MCF 10A (cell line): ENCODE measurements at regions not wholly inside any gene's neighbourhood (a gene's known extent, or its start where the extent isn't known, plus 50 kb on each side); places are given as distances from the start of the nearest gene placed in this dataset.

Source experiments
- BruUV-seq: library from RNA; stranded (reverse); fragments of 400-500 nt; replicated peaks from 2 replicates; lab custom pipeline; 2021; lab: Mats Ljungman, UMichigan
- CTCF ChIA-PET: fragments of 300-600 bp; sonication (Branson Sonifier 250); formaldehyde crosslinking; extraction: SDS; loops from one replicate; lab custom pipeline; 2021; ENCODE audit warnings: antibody characterized with exemption, inconsistent platforms; lab: Yijun Ruan, JAX
- POLR2A ChIA-PET: fragments of 300-600, 350-650 bp; sonication (Branson Sonifier 250); formaldehyde crosslinking; extraction: SDS; loops from one replicate; lab custom pipeline; 2020; ENCODE audit warnings: antibody characterized with exemption, inconsistent platforms; lab: Yijun Ruan, JAX
- DNase-seq: peaks from one replicate; pipeline ENCODE4 v3.0.0-alpha.2; 2018; ENCODE audit not compliant: unreplicated experiment
- H3K27ac Mint-ChIP-seq: one replicate; pipeline ENCODE4 v1.8.0; 2022; ENCODE audit warnings: mild to moderate bottlenecking, low read depth, mixed read lengths; ENCODE audit not compliant: unreplicated experiment
- H3K27me3 Mint-ChIP-seq: one replicate; pipeline ENCODE4 v1.8.0; 2022; ENCODE audit warnings: mixed read lengths; ENCODE audit not compliant: insufficient read depth, unreplicated experiment
- H3K36me3 Mint-ChIP-seq: one replicate; pipeline ENCODE4 v1.8.0; 2022; ENCODE audit warnings: mild to moderate bottlenecking, moderate library complexity, mixed read lengths; ENCODE audit not compliant: insufficient read depth, unreplicated experiment
- H3K4me1 Mint-ChIP-seq: one replicate; pipeline ENCODE4 v1.8.0; 2022; ENCODE audit warnings: mixed read lengths; ENCODE audit not compliant: insufficient read depth, unreplicated experiment
- H3K4me3 Mint-ChIP-seq: one replicate; pipeline ENCODE4 v1.8.0; 2022; ENCODE audit warnings: mild to moderate bottlenecking, moderate library complexity, mixed read lengths; ENCODE audit not compliant: unreplicated experiment
- H3K9me3 Mint-ChIP-seq: one replicate; pipeline ENCODE4 v1.8.0; 2022; ENCODE audit warnings: mixed read lengths; ENCODE audit not compliant: unreplicated experiment
- intact Hi-C: fragments of 100-400 bp; cut with micrococcal nuclease; formaldehyde crosslinking; loops from 2 replicates; pipeline ENCODE4 v1.14.1; 2022
- TF ChIP-seq, protein P1 (sequence below): fragments of 200-600 bp; IDR thresholded peaks from one replicate; pipeline ENCODE4 v1.8.0; 2022; ENCODE audit warnings: antibody characterized with exemption, mild to moderate bottlenecking; ENCODE audit not compliant: unreplicated experiment

DNA sequence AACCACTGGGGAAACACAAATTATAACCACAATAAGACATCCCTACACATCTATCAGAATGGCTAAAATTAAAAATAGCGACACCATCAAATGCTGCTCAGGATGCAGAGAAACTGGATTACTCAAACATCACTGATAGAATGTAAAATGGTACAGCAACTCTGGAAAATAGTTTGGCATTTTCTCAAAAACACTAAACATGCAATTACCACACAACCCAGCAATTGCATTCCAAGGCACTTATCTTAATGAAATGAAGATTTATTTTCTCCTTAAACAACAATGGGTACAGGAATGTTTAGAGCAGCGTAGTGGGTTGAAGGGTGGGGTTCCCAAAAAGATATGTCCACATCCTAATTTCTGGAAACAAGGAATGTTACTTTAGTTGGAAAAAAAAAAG is 309.0 kb upstream of the PMFBP1 start:
- CTCF ChIA-PET: no interaction called here
- BruUV-seq: no TSS peak
- no peak for DNase-seq
- POLR2A ChIA-PET: no interaction called here
- Mint-ChIP-seq H3K36me3 (no peaks in the 10 kb centered on the region), H3K27ac (no peak overlapping the region), H3K9me3 (no peaks in the 10 kb centered on the region), H3K27me3 (no peaks in the 10 kb centered on the region), H3K4me1 (peaks cover 15% of the 10 kb centered on the region), H3K4me3 (no peak overlapping the region)
- intact Hi-C loops: no loop called here
- TF ChIP-seq, protein P1, sequence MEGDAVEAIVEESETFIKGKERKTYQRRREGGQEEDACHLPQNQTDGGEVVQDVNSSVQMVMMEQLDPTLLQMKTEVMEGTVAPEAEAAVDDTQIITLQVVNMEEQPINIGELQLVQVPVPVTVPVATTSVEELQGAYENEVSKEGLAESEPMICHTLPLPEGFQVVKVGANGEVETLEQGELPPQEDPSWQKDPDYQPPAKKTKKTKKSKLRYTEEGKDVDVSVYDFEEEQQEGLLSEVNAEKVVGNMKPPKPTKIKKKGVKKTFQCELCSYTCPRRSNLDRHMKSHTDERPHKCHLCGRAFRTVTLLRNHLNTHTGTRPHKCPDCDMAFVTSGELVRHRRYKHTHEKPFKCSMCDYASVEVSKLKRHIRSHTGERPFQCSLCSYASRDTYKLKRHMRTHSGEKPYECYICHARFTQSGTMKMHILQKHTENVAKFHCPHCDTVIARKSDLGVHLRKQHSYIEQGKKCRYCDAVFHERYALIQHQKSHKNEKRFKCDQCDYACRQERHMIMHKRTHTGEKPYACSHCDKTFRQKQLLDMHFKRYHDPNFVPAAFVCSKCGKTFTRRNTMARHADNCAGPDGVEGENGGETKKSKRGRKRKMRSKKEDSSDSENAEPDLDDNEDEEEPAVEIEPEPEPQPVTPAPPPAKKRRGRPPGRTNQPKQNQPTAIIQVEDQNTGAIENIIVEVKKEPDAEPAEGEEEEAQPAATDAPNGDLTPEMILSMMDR: no peak

DNA sequence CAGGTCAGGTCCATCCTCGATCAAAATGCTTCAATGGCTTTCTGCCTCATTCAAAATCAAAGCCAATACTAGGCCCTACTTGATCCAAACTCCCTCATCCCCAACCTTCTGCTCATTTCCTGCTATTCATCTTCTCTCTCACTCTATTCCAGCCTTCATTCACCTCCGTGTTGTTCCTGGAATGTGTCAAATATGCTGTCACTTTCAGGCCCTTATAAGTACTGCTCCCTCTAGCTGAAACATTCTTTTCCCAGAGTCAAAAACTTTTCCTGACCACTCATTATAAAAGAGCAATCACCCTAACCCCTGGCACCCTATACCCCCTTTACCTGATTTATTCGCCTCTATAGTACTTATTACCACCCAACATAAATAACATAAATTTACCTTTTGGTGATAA is 303.7 kb upstream of the PMFBP1 start:
- Mint-ChIP-seq H3K4me3 (no peak overlapping the region), H3K27ac (no peak overlapping the region), H3K27me3 (no peaks in the 10 kb centered on the region), H3K9me3 (no peaks in the 10 kb centered on the region), H3K4me1 (peaks cover 10% of the 10 kb centered on the region), H3K36me3 (no peaks in the 10 kb centered on the region)
- intact Hi-C loops: no loop called here
- ChIA-PET CTCF (interaction anchor here (0.7 to 1.6 kb wide), 3 partner anchors 9 to 238 kb away, joined by 3 to 6 read pairs (median 4); no protein-coding TSS in a partner anchor), POLR2A (interaction anchor here (0.7 kb wide), 1 partner anchor 16 kb away, joined by 3 read pairs; no protein-coding TSS in a partner anchor)
- TF ChIP-seq, protein P1: no peak
- no TSS peak for BruUV-seq
- DNase-seq: no peak

DNA sequence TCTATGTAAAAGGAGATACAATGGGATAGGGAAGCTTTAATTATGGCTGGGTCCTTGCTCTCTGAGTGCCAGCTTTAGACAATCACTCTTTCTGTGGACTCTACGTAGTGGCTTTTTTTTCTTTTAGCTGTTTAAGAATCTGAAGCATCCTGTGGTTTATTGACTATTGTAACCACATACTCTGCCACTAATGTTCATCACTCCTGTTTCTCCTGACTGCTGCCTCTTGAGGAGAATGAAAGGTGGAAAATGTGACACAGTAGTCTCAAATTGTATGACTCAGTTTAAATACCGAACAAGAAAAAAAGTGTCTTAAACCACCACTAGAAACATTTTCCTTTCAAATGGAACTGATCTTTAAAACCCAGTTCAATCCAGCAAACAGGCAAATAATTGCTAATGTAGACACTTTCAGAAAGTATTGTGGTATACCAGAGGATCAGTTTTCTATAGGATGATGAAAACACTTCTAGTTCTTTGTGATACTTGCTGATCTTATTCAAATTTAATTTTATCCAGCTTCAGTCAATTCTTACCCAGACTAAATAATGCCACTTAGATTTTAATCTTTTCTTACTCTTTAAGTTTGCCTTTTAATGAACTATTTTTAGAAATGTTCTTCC is 302.7 kb upstream of the PMFBP1 start:
- ChIA-PET POLR2A (interaction anchor here (0.6 kb wide), 2 partner anchors 1015 to 1407 kb away, joined by 3 read pairs; no protein-coding TSS in a partner anchor), CTCF (interaction anchor here (0.6 to 1.5 kb wide), 6 partner anchors 7 to 619 kb away, joined by 3 to 6 read pairs (median 4); no protein-coding TSS in a partner anchor)
- no peaks in the 10 kb centered on the region for H3K36me3 Mint-ChIP-seq
- intact Hi-C loops: no loop called here
- H3K27ac Mint-ChIP-seq: peak overlapping the region; percentile 54
- H3K27me3 Mint-ChIP-seq: no peaks in the 10 kb centered on the region
- peak; percentile 11 for DNase-seq
- H3K9me3 Mint-ChIP-seq: no peaks in the 10 kb centered on the region
- no peak overlapping the region for H3K4me3 Mint-ChIP-seq
- TF ChIP-seq, protein P1: no peak
- no TSS peak for BruUV-seq
- peaks cover 10% of the 10 kb centered on the region for H3K4me1 Mint-ChIP-seq

- POLR2A ChIA-PET: interaction anchor here (0.6 kb wide), 2 partner anchors 274 to 1014 kb away, joined by 3 to 4 read pairs; no protein-coding TSS in a partner anchor
- H3K36me3 Mint-ChIP-seq: no peaks in the 10 kb centered on the region
- DNase-seq: no peak
- CTCF ChIA-PET: interaction anchor here (1.0 to 1.4 kb wide), 5 partner anchors 10 to 348 kb away, joined by 3 to 9 read pairs (median 5); no protein-coding TSS in a partner anchor
- TF ChIP-seq, protein P1: no peak
- H3K4me3 Mint-ChIP-seq: no peak overlapping the region
- no peaks in the 10 kb centered on the region for H3K27me3 Mint-ChIP-seq
- no TSS peak for BruUV-seq
- intact Hi-C loops: no loop called here
- H3K9me3 Mint-ChIP-seq: no peaks in the 10 kb centered on the region
- no peak overlapping the region for H3K27ac Mint-ChIP-seq
- peaks cover 10% of the 10 kb centered on the region for H3K4me1 Mint-ChIP-seq
These were observed 301.7 kb upstream of the PMFBP1 start for GRCh38 chr16:72473631-72474030.
